ENCODE measurements at regions not wholly inside any gene's neighbourhood (a gene's known extent, or its start where the extent isn't known, plus 50 kb on each side); places are given as distances from the start of the nearest gene placed in this dataset.

- Histone ChIP-seq H3K27me3 (ENCODE audit: insufficient read depth, low read length) (peaks cover 39% of the 10 kb centered on the region; the same call in 1 of the 2 replicates), H2AFZ (ENCODE audit: low read length, unreplicated experiment) (no peak overlapping the region), H3K79me2 (ENCODE audit: control insufficient read depth, insufficient read depth, low read length, unreplicated experiment) (no peaks in the 10 kb centered on the region), H3K4me3 (ENCODE audit: low read depth, low read length) (no peak overlapping the region), H3K27ac (ENCODE audit: low read depth, low read length) (no peak overlapping the region), H3K36me3 (ENCODE audit: insufficient read depth, low read length) (no peaks in the 10 kb centered on the region), H3K4me1 (ENCODE audit: control insufficient read depth, insufficient read depth, low read length, unreplicated experiment) (no peaks in the 10 kb centered on the region)
Observed at GRCh38 chr17:65431116-65431515, 130.3 kb downstream of the AXIN2 start.

- H3K4me3 ChIP-seq (ENCODE audit: low read depth, low read length), result no peak overlapping the region
- no peak overlapping the region for H2AFZ ChIP-seq (ENCODE audit: low read length, unreplicated experiment)
- H3K4me1 ChIP-seq (ENCODE audit: control insufficient read depth, insufficient read depth, low read length, unreplicated experiment), result no peaks in the 10 kb centered on the region
- no peaks in the 10 kb centered on the region for H3K36me3 ChIP-seq (ENCODE audit: insufficient read depth, low read length)
- no peaks in the 10 kb centered on the region for H3K79me2 ChIP-seq (ENCODE audit: control insufficient read depth, insufficient read depth, low read length, unreplicated experiment)
- no peak overlapping the region for H3K27ac ChIP-seq (ENCODE audit: low read depth, low read length)
- peaks cover 39% of the 10 kb centered on the region; the same call in 1 of the 2 replicates for H3K27me3 ChIP-seq (ENCODE audit: insufficient read depth, low read length)
Observed at GRCh38 chr17:65430209-65430833, 131.1 kb downstream of the AXIN2 start.

- H3K36me3 ChIP-seq (ENCODE audit: insufficient read depth, low read length), result no peaks in the 10 kb centered on the region
- H3K4me3 ChIP-seq (ENCODE audit: low read depth, low read length), result no peak overlapping the region
- H3K79me2 ChIP-seq (ENCODE audit: control insufficient read depth, insufficient read depth, low read length, unreplicated experiment), result no peaks in the 10 kb centered on the region
- no peaks in the 10 kb centered on the region for H3K4me1 ChIP-seq (ENCODE audit: control insufficient read depth, insufficient read depth, low read length, unreplicated experiment)
- peaks cover 4% of the 10 kb centered on the region; the same call in 1 of the 2 replicates for H3K27me3 ChIP-seq (ENCODE audit: insufficient read depth, low read length)
- no peak overlapping the region for H3K27ac ChIP-seq (ENCODE audit: low read depth, low read length)
- no peak overlapping the region for H2AFZ ChIP-seq (ENCODE audit: low read length, unreplicated experiment)
Observed at GRCh38 chr17:65423346-65424140, 137.9 kb downstream of the AXIN2 start.

GRCh38 chr17:65418622-65419021, 142.8 kb downstream of the AXIN2 start:
- peaks cover 8% of the 10 kb centered on the region; the same call in 1 of the 2 replicates for H3K27me3 ChIP-seq (ENCODE audit: insufficient read depth, low read length)
- H2AFZ ChIP-seq (ENCODE audit: low read length, unreplicated experiment), result no peak overlapping the region
- H3K36me3 ChIP-seq (ENCODE audit: insufficient read depth, low read length), result no peaks in the 10 kb centered on the region
- H3K4me3 ChIP-seq (ENCODE audit: low read depth, low read length), result no peak overlapping the region
- H3K27ac ChIP-seq (ENCODE audit: low read depth, low read length), result no peak overlapping the region
- no peaks in the 10 kb centered on the region for H3K4me1 ChIP-seq (ENCODE audit: control insufficient read depth, insufficient read depth, low read length, unreplicated experiment)
- H3K79me2 ChIP-seq (ENCODE audit: control insufficient read depth, insufficient read depth, low read length, unreplicated experiment), result no peaks in the 10 kb centered on the region

DNA sequence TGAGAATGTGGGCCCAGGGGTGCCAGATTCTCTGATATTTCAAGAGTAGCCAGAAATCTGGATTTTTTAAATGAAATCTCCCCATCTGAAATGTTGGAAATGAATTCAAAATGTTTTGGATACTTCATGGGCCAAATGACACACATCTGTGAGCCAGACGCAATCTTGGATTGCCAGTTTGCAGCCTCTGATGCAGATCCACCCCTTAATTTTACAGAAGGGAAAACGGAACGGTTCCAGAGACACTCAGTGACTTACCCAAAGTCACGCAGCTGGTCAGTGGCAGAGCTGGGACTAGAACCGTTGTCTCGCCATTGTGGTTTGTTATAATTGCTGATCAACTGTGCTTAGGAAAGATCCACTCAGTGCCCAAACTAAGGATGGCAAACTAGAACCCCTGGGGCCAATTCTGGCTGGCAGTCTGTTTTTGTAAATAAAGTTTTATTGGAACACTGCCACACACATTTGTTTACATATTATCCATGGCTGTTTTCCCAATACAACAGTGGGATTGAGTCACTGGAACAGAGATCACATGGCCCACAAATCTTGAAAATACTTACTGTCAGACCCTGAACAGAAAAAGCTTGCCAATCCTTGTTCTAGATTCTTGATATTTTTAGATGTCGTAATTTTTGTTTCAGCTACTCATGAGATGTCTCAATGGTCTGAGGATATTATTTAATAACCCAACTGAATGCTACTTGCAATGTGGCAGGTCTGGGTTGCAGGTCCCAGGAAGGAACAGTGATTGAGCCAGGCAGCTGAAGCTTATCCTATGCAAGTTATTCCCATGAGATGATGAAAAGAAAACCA, 143.8 kb downstream of the AXIN2 start:
- Histone ChIP-seq H3K27me3 (ENCODE audit: insufficient read depth, low read length) (peaks cover 8% of the 10 kb centered on the region; the same call in 1 of the 2 replicates), H2AFZ (ENCODE audit: low read length, unreplicated experiment) (no peak overlapping the region), H3K4me1 (ENCODE audit: control insufficient read depth, insufficient read depth, low read length, unreplicated experiment) (no peaks in the 10 kb centered on the region), H3K27ac (ENCODE audit: low read depth, low read length) (no peak overlapping the region), H3K4me3 (ENCODE audit: low read depth, low read length) (no peak overlapping the region), H3K79me2 (ENCODE audit: control insufficient read depth, insufficient read depth, low read length, unreplicated experiment) (no peaks in the 10 kb centered on the region), H3K36me3 (ENCODE audit: insufficient read depth, low read length) (no peaks in the 10 kb centered on the region)

DNA sequence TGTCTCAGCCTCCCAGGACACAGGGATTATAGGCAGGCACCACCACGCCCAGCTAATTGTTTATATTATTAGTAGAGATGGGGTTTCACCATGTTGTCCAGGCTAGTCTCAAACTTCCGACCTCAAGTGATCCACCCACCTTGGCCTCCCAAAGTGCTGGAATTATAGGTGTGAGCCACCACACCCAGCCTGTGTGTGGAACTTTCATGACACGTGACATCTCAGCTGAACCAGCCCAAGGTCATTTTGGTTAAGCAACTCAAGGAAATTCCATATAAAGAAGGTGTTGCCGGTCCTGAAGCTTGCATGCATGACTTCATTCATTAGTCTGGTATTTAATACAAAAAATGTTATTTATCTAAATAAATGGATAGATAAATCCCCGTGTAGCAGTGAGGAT, 145.5 kb downstream of the AXIN2 start:
- peaks cover 8% of the 10 kb centered on the region; the same call in 1 of the 2 replicates for H3K27me3 ChIP-seq (ENCODE audit: insufficient read depth, low read length)
- H3K36me3 ChIP-seq (ENCODE audit: insufficient read depth, low read length), result no peaks in the 10 kb centered on the region
- no peaks in the 10 kb centered on the region for H3K4me1 ChIP-seq (ENCODE audit: control insufficient read depth, insufficient read depth, low read length, unreplicated experiment)
- no peak overlapping the region for H3K27ac ChIP-seq (ENCODE audit: low read depth, low read length)
- no peak overlapping the region for H2AFZ ChIP-seq (ENCODE audit: low read length, unreplicated experiment)
- H3K79me2 ChIP-seq (ENCODE audit: control insufficient read depth, insufficient read depth, low read length, unreplicated experiment), result no peaks in the 10 kb centered on the region
- no peak overlapping the region for H3K4me3 ChIP-seq (ENCODE audit: low read depth, low read length)

DNA sequence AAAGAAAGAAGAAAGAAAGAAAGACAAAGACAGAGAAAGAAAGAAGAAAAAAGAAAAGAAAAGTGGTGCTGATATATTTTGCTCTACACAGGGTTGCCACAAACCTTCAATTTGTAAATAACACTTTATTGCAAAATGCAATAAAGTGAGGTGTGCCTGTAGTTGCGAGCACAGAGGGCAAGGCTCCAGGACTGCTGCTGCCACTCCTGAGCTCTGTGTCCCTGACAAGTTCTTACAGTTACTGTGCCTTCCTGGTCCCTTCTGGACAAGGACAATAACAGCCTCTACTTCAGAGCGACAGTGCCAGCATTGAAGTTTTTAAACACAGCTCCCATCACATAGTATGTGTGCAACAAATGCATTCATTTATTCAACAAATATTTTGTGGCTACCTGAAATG, 148.1 kb downstream of the AXIN2 start:
- no peaks in the 10 kb centered on the region for H3K4me1 ChIP-seq (ENCODE audit: control insufficient read depth, insufficient read depth, low read length, unreplicated experiment)
- H3K27me3 ChIP-seq (ENCODE audit: insufficient read depth, low read length), result peaks cover 8% of the 10 kb centered on the region; the same call in 1 of the 2 replicates
- no peaks in the 10 kb centered on the region for H3K36me3 ChIP-seq (ENCODE audit: insufficient read depth, low read length)
- no peaks in the 10 kb centered on the region for H3K79me2 ChIP-seq (ENCODE audit: control insufficient read depth, insufficient read depth, low read length, unreplicated experiment)
- H3K4me3 ChIP-seq (ENCODE audit: low read depth, low read length), result no peak overlapping the region
- H2AFZ ChIP-seq (ENCODE audit: low read length, unreplicated experiment), result no peak overlapping the region
- H3K27ac ChIP-seq (ENCODE audit: low read depth, low read length), result no peak overlapping the region

DNA sequence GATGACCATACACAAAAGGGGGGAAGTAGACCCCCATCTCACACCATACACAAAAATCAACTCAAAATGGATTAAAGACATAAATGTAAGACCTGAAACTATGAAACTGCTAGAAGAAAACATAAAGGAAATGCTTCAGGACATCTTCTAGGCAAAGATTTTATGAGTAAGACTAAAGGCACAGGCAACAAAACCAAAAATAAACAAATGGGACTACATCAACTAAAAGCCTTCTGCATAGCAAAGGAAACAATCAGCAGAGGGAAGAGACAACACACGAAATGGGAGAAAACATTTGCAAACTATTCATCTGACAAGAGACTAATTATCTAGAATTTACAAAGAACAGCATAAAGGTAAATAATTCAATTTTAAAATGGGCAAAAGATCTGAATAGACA, 152.1 kb downstream of the AXIN2 start:
- no peaks in the 10 kb centered on the region for H3K27me3 ChIP-seq (ENCODE audit: insufficient read depth, low read length)
- H3K36me3 ChIP-seq (ENCODE audit: insufficient read depth, low read length), result no peaks in the 10 kb centered on the region
- H3K4me1 ChIP-seq (ENCODE audit: control insufficient read depth, insufficient read depth, low read length, unreplicated experiment), result no peaks in the 10 kb centered on the region
- H2AFZ ChIP-seq (ENCODE audit: low read length, unreplicated experiment), result no peak overlapping the region
- H3K79me2 ChIP-seq (ENCODE audit: control insufficient read depth, insufficient read depth, low read length, unreplicated experiment), result no peaks in the 10 kb centered on the region
- H3K4me3 ChIP-seq (ENCODE audit: low read depth, low read length), result no peak overlapping the region
- H3K27ac ChIP-seq (ENCODE audit: low read depth, low read length), result no peak overlapping the region

GRCh38 chr17:65408050-65408449, 153.4 kb downstream of the AXIN2 start:
- no peak overlapping the region for H2AFZ ChIP-seq (ENCODE audit: low read length, unreplicated experiment)
- no peak overlapping the region for H3K27ac ChIP-seq (ENCODE audit: low read depth, low read length)
- H3K4me3 ChIP-seq (ENCODE audit: low read depth, low read length), result no peak overlapping the region
- no peaks in the 10 kb centered on the region for H3K27me3 ChIP-seq (ENCODE audit: insufficient read depth, low read length)
- no peaks in the 10 kb centered on the region for H3K4me1 ChIP-seq (ENCODE audit: control insufficient read depth, insufficient read depth, low read length, unreplicated experiment)
- H3K36me3 ChIP-seq (ENCODE audit: insufficient read depth, low read length), result no peaks in the 10 kb centered on the region
- H3K79me2 ChIP-seq (ENCODE audit: control insufficient read depth, insufficient read depth, low read length, unreplicated experiment), result no peaks in the 10 kb centered on the region

GRCh38 chr17:65407017-65407416, 154.4 kb downstream of the AXIN2 start:
- H3K27me3 ChIP-seq (ENCODE audit: insufficient read depth, low read length), result no peaks in the 10 kb centered on the region
- H3K4me3 ChIP-seq (ENCODE audit: low read depth, low read length), result no peak overlapping the region
- H3K4me1 ChIP-seq (ENCODE audit: control insufficient read depth, insufficient read depth, low read length, unreplicated experiment), result no peaks in the 10 kb centered on the region
- no peak overlapping the region for H3K27ac ChIP-seq (ENCODE audit: low read depth, low read length)
- H3K79me2 ChIP-seq (ENCODE audit: control insufficient read depth, insufficient read depth, low read length, unreplicated experiment), result no peaks in the 10 kb centered on the region
- H2AFZ ChIP-seq (ENCODE audit: low read length, unreplicated experiment), result no peak overlapping the region
- H3K36me3 ChIP-seq (ENCODE audit: insufficient read depth, low read length), result no peaks in the 10 kb centered on the region
